Nephron progenitor cell (in vitro differentiated cells): ENCODE measurements at regions not wholly inside any gene's neighbourhood (a gene's known extent, or its start where the extent isn't known, plus 50 kb on each side); places are given as distances from the start of the nearest gene placed in this dataset.

Source experiments
- DNase-seq: peaks from one replicate; pipeline ENCODE4 v3.0.0; 2021
- H3K27ac Mint-ChIP-seq: 2 replicates; pipeline ENCODE4 v1.8.0; 2021; ENCODE audit warnings: mild to moderate bottlenecking, moderate library complexity, mixed read lengths
- H3K27me3 Mint-ChIP-seq: 2 replicates; pipeline ENCODE4 v1.8.0; 2021; ENCODE audit warnings: mild to moderate bottlenecking, low read depth, mixed read lengths; ENCODE audit not compliant: poor library complexity
- H3K36me3 Mint-ChIP-seq: 2 replicates; pipeline ENCODE4 v1.8.0; 2021; ENCODE audit warnings: low read depth, mixed read lengths
- H3K4me1 Mint-ChIP-seq: 2 replicates; pipeline ENCODE4 v1.8.0; 2021; ENCODE audit warnings: mixed read lengths
- H3K4me3 Mint-ChIP-seq: 2 replicates; pipeline ENCODE4 v1.8.0; 2021; ENCODE audit warnings: mild to moderate bottlenecking, moderate library complexity, mixed read lengths
- H3K9me3 Mint-ChIP-seq: 2 replicates; pipeline ENCODE4 v1.8.0; 2021; ENCODE audit warnings: mild to moderate bottlenecking, moderate library complexity, mixed read lengths
- CTCF ChIP-seq: fragments of 200-600 bp; sonication (generic); IDR thresholded peaks from 2 replicates; pipeline ENCODE4 v1.5.0; 2021; ENCODE audit warnings: antibody characterized with exemption

GRCh38 chr1:118340928-118341910 lies 156.2 kb upstream of the SPAG17 start:
- Mint-ChIP-seq H3K27ac (no peak overlapping the region), H3K9me3 (no peaks in the 10 kb centered on the region), H3K4me3 (no peak overlapping the region), H3K36me3 (no peaks in the 10 kb centered on the region), H3K27me3 (peaks cover 3% of the 10 kb centered on the region), H3K4me1 (peaks cover 5% of the 10 kb centered on the region)
- no peak for DNase-seq
- no peak for TF ChIP-seq CTCF

GRCh38 chr1:118339400-118340124 lies 154.5 kb upstream of the SPAG17 start:
- H3K4me3 Mint-ChIP-seq, result no peak overlapping the region
- no peaks in the 10 kb centered on the region for H3K9me3 Mint-ChIP-seq
- no peak for DNase-seq
- H3K27me3 Mint-ChIP-seq, result peaks cover 4% of the 10 kb centered on the region
- no peak for TF ChIP-seq CTCF
- H3K27ac Mint-ChIP-seq, result no peak overlapping the region
- no peaks in the 10 kb centered on the region for H3K36me3 Mint-ChIP-seq
- peaks cover 17% of the 10 kb centered on the region for H3K4me1 Mint-ChIP-seq

- Mint-ChIP-seq H3K27me3 (peaks cover 7% of the 10 kb centered on the region), H3K9me3 (no peaks in the 10 kb centered on the region), H3K4me1 (peaks cover 20% of the 10 kb centered on the region), H3K36me3 (no peaks in the 10 kb centered on the region), H3K4me3 (no peak overlapping the region), H3K27ac (no peak overlapping the region)
- TF ChIP-seq CTCF, result no peak
- no peak for DNase-seq
Observed at GRCh38 chr1:118338936-118339335, 153.9 kb upstream of the SPAG17 start.

- no peak for TF ChIP-seq CTCF
- Mint-ChIP-seq H3K27me3 (peaks cover 7% of the 10 kb centered on the region), H3K9me3 (no peaks in the 10 kb centered on the region), H3K27ac (no peak overlapping the region), H3K4me3 (no peak overlapping the region), H3K4me1 (peaks cover 28% of the 10 kb centered on the region), H3K36me3 (no peaks in the 10 kb centered on the region)
- DNase-seq, result no peak
Observed at GRCh38 chr1:118337346-118337745, 152.3 kb upstream of the SPAG17 start.

GRCh38 chr1:118335331-118335732 lies 150.3 kb upstream of the SPAG17 start:
- Mint-ChIP-seq H3K27me3 (peaks cover 7% of the 10 kb centered on the region), H3K4me3 (no peak overlapping the region), H3K27ac (no peak overlapping the region), H3K36me3 (no peaks in the 10 kb centered on the region), H3K9me3 (no peaks in the 10 kb centered on the region), H3K4me1 (peaks cover 28% of the 10 kb centered on the region)
- TF ChIP-seq CTCF, result no peak
- DNase-seq, result no peak
